ENCODE measurements at regions not wholly inside any gene's neighbourhood (a gene's known extent, or its start where the extent isn't known, plus 50 kb on each side); places are given as distances from the start of the nearest gene placed in this dataset.
A peak's percentile ranks its signal among the peaks of the same experiment; 100 is the strongest.

DNA sequence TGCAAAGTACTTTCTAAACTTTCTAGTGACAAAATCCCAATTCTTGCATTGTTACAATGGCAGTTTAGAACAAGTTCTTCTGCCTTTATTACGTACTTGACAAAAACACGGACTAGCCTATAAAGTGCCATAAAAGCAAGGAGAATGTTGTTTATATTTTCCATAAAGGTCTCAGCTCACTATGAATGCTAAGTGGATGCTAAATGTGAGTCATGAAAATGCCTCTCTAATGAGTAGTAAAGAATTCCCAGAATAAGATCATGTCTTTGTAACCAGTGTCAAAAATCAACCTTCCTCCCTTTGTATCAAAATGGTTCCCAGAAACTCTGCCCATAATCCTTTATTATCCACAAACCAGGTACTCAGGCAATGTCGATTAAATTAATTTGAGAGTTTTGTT, 539.8 kb upstream of the SLIT2 start:
- no peaks in the 10 kb centered on the region for H3K27me3 Mint-ChIP-seq (ENCODE audit: low read depth)
- no peaks in the 10 kb centered on the region for H3K36me3 Mint-ChIP-seq (ENCODE audit: low read depth)
- no peak overlapping the region for H3K27ac Mint-ChIP-seq
- TF ChIP-seq, protein P1, sequence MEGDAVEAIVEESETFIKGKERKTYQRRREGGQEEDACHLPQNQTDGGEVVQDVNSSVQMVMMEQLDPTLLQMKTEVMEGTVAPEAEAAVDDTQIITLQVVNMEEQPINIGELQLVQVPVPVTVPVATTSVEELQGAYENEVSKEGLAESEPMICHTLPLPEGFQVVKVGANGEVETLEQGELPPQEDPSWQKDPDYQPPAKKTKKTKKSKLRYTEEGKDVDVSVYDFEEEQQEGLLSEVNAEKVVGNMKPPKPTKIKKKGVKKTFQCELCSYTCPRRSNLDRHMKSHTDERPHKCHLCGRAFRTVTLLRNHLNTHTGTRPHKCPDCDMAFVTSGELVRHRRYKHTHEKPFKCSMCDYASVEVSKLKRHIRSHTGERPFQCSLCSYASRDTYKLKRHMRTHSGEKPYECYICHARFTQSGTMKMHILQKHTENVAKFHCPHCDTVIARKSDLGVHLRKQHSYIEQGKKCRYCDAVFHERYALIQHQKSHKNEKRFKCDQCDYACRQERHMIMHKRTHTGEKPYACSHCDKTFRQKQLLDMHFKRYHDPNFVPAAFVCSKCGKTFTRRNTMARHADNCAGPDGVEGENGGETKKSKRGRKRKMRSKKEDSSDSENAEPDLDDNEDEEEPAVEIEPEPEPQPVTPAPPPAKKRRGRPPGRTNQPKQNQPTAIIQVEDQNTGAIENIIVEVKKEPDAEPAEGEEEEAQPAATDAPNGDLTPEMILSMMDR (IDR thresholded peaks at IDR 0.05; ENCODE audit: unreplicated experiment in 3 of 3) = no peak
- no peaks in the 10 kb centered on the region for H3K9me3 Mint-ChIP-seq
- peaks cover 6% of the 10 kb centered on the region for H3K4me1 Mint-ChIP-seq
- H3K4me3 Mint-ChIP-seq = no peak overlapping the region

DNA sequence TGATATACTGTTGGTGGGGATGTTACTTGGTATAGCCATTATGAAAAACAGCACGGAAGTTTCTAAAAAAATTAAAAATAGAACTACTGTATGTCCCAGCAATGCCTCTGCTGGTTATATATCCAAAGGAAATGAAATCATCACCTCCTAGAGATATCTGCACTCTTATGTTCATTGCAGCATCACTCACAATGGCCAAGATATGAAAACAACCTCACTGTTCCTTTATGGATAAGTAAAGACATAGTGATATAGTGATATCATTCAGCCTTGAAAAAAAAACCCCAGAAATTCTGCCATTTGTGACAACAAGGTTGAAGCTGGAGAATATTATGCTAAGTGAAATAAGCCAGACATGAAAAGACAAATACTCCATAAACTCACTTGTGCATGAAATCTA, 543.8 kb upstream of the SLIT2 start:
- no peak overlapping the region for H3K4me3 Mint-ChIP-seq
- H3K36me3 Mint-ChIP-seq (ENCODE audit: low read depth) = no peaks in the 10 kb centered on the region
- H3K27ac Mint-ChIP-seq = no peak overlapping the region
- no peaks in the 10 kb centered on the region for H3K27me3 Mint-ChIP-seq (ENCODE audit: low read depth)
- H3K9me3 Mint-ChIP-seq = no peaks in the 10 kb centered on the region
- peaks cover 6% of the 10 kb centered on the region for H3K4me1 Mint-ChIP-seq
- TF ChIP-seq, protein P1 (IDR thresholded peaks at IDR 0.05; ENCODE audit: unreplicated experiment in 3 of 3) = no peak

DNA sequence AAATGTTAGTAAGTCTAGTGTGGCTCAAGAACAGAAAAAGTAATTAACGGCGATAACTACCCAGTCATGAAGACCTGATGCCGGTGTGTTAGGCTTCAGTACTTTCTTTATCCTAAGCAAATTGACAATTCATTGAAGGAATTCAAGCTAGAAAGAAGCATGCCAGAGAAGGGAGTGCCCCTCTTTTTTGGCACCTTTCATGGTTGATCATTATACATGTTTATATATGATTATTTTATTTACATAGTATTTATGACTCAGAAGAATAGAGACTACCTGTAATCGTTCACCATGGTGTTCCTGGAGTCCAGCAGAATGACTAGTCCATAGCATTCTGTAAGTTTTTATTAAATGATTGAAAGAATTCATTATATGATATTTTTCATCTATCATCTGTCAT, 548.3 kb upstream of the SLIT2 start:
- Mint-ChIP-seq H3K27me3 (ENCODE audit: low read depth) (no peaks in the 10 kb centered on the region), H3K36me3 (ENCODE audit: low read depth) (no peaks in the 10 kb centered on the region), H3K9me3 (peaks cover 9% of the 10 kb centered on the region), H3K27ac (no peak overlapping the region), H3K4me1 (no peaks in the 10 kb centered on the region), H3K4me3 (no peak overlapping the region)
- TF ChIP-seq, protein P1 (IDR thresholded peaks at IDR 0.05; ENCODE audit: unreplicated experiment in 3 of 3) = no peak

DNA sequence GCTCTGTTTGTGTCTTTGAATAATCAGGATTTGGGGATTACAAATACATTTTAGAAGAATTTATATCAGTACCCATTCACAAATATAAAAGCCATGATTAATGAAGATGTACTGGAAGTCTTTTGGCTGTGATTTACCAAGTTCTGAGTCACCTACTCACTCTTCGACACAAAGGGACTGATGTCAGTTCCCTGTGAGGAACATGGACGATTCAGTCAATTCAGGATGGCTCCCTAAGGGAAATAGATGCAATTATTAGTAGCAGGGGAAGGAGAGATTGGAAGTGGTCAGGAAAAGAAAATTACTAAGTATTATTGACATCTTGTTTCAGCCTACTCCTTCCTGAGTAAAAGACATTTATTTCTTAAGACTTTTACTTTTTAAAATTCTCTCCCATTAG, 550.7 kb upstream of the SLIT2 start:
- H3K4me3 Mint-ChIP-seq = no peak overlapping the region
- H3K4me1 Mint-ChIP-seq = no peaks in the 10 kb centered on the region
- no peaks in the 10 kb centered on the region for H3K27me3 Mint-ChIP-seq (ENCODE audit: low read depth)
- no peak overlapping the region for H3K27ac Mint-ChIP-seq
- no peaks in the 10 kb centered on the region for H3K36me3 Mint-ChIP-seq (ENCODE audit: low read depth)
- peaks cover 16% of the 10 kb centered on the region for H3K9me3 Mint-ChIP-seq
- TF ChIP-seq, protein P1 (IDR thresholded peaks at IDR 0.05; ENCODE audit: unreplicated experiment in 3 of 3) = no peak

DNA sequence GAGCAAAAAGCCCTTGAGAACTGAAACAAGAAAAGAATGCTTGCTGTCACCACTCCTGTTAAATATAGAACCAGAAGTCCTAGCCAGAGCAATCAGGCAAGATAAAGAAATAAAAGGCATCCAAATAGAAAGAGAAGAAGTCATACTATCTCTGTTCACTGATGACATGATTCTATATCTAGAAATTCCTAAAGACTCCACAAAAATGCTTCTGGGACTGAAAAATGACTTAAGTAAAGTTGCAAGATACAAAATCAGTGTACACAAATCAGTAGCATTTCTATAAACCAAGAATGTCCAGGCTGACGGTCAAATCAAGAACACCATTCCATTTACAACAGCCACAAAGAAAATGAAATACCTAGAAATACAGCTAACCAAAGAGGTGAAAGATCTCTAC, 552.7 kb upstream of the SLIT2 start:
- peaks cover 16% of the 10 kb centered on the region for H3K9me3 Mint-ChIP-seq
- H3K4me1 Mint-ChIP-seq = peaks cover 12% of the 10 kb centered on the region
- H3K27me3 Mint-ChIP-seq (ENCODE audit: low read depth) = no peaks in the 10 kb centered on the region
- H3K36me3 Mint-ChIP-seq (ENCODE audit: low read depth) = no peaks in the 10 kb centered on the region
- H3K27ac Mint-ChIP-seq = no peak overlapping the region
- no peak overlapping the region for H3K4me3 Mint-ChIP-seq
- TF ChIP-seq, protein P1 (IDR thresholded peaks at IDR 0.05; ENCODE audit: unreplicated experiment in 3 of 3) = no peak

DNA sequence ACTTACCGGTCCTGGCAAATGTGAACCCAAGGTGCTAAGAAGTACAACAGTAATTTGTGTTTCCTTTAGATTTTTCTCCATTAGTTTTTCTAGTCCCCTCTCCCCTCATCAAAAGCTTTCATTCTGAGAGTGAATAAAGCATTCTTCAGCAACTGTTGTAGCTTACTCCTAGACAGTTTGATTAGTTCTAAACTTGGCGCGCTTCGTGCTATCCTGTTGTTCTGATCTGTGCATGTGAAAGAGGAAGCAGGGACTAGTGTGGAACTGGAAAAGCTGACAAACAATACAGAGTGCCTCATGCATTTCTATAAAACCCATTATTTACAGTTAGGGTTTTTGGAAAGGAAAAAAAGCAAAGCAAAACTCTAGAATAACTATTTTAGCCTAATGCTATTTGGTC, 556.9 kb upstream of the SLIT2 start:
- Mint-ChIP-seq H3K4me3 (peak overlapping the region in 1 of 3 experiments; percentile 6), H3K27me3 (ENCODE audit: low read depth) (no peaks in the 10 kb centered on the region), H3K36me3 (ENCODE audit: low read depth) (no peaks in the 10 kb centered on the region), H3K4me1 (peaks cover 32% of the 10 kb centered on the region), H3K9me3 (peaks cover 14% of the 10 kb centered on the region), H3K27ac (peak overlapping the region; percentile 69 to 83 (median 81))
- TF ChIP-seq, protein P1 (IDR thresholded peaks at IDR 0.05; ENCODE audit: unreplicated experiment in 3 of 3) = no peak
